ENCODE measurements at regions not wholly inside any gene's neighbourhood (a gene's known extent, or its start where the extent isn't known, plus 50 kb on each side); places are given as distances from the start of the nearest gene placed in this dataset.
"Not testable (repeated sequence)": the region's sequence is repeated elsewhere in the genome, so short reads cannot be mapped to it uniquely, and the experiment has no call there.

GRCh38 chr12:42892702-42893551 is 303.4 kb upstream of the PRICKLE1 start:
- intact Hi-C loops (cut with micrococcal nuclease): no loop called here
- DNase-seq: no peak
- Mint-ChIP-seq H3K27me3 (no peaks in the 10 kb centered on the region), H3K36me3 (no peaks in the 10 kb centered on the region), H3K9me3 (peaks cover 10% of the 10 kb centered on the region), H3K27ac (no peak overlapping the region), H3K4me3 (no peak overlapping the region), H3K4me1 (ENCODE audit: low read depth) (no peaks in the 10 kb centered on the region)
- CTCF ChIA-PET: no interaction called here
- POLR2A ChIA-PET: interaction anchor here (0.5 kb wide), 1 partner anchor 1706 kb away, joined by 3 read pairs; no protein-coding TSS in a partner anchor

GRCh38 chr12:42887657-42888056 is 298.1 kb upstream of the PRICKLE1 start:
- ChIA-PET POLR2A (no interaction called here), CTCF (no interaction called here)
- H3K36me3 Mint-ChIP-seq: no peaks in the 10 kb centered on the region

GRCh38 chr12:42886160-42886559 is 296.6 kb upstream of the PRICKLE1 start:
- POLR2A ChIA-PET: no interaction called here
- Mint-ChIP-seq H3K4me1 (ENCODE audit: low read depth) (no peaks in the 10 kb centered on the region), H3K36me3 (no peaks in the 10 kb centered on the region), H3K27ac (no peak overlapping the region), H3K27me3 (no peaks in the 10 kb centered on the region), H3K4me3 (no peak overlapping the region), H3K9me3 (peaks cover 10% of the 10 kb centered on the region)
- intact Hi-C loops (cut with micrococcal nuclease): no loop called here
- CTCF ChIA-PET: no interaction called here
- DNase-seq: no peak

More at GRCh38 chr12:42887657-42888056, 298.1 kb upstream of the PRICKLE1 start:
- Mint-ChIP-seq H3K27ac (no peak overlapping the region), H3K4me1 (ENCODE audit: low read depth) (no peaks in the 10 kb centered on the region), H3K9me3 (peaks cover 10% of the 10 kb centered on the region), H3K4me3 (no peak overlapping the region), H3K27me3 (no peaks in the 10 kb centered on the region)
- no peak for DNase-seq
- intact Hi-C loops (cut with micrococcal nuclease): no loop called here

- ChIA-PET POLR2A (no interaction called here), CTCF (no interaction called here)
- no peak for DNase-seq
- Mint-ChIP-seq H3K27ac (no peak overlapping the region), H3K27me3 (no peaks in the 10 kb centered on the region), H3K4me3 (no peak overlapping the region), H3K9me3 (peaks cover 10% of the 10 kb centered on the region), H3K36me3 (no peaks in the 10 kb centered on the region), H3K4me1 (ENCODE audit: low read depth) (no peaks in the 10 kb centered on the region)
- intact Hi-C loops (cut with micrococcal nuclease): no loop called here
These were observed 296.1 kb upstream of the PRICKLE1 start for GRCh38 chr12:42885677-42886076.

GRCh38 chr12:42884116-42884515 is 294.6 kb upstream of the PRICKLE1 start:
- Mint-ChIP-seq H3K4me1 (ENCODE audit: low read depth) (no peaks in the 10 kb centered on the region), H3K27me3 (no peaks in the 10 kb centered on the region), H3K27ac (no peak overlapping the region), H3K4me3 (no peak overlapping the region), H3K9me3 (peaks cover 9% of the 10 kb centered on the region), H3K36me3 (no peaks in the 10 kb centered on the region)
- intact Hi-C loops (cut with micrococcal nuclease): no loop called here
- ChIA-PET CTCF (no interaction called here), POLR2A (no interaction called here)
- DNase-seq: no peak

GRCh38 chr12:42873401-42873800 is 283.9 kb upstream of the PRICKLE1 start:
- intact Hi-C loops (cut with micrococcal nuclease): no loop called here
- Mint-ChIP-seq H3K36me3 (no peaks in the 10 kb centered on the region), H3K27ac (no peak overlapping the region), H3K4me3 (no peak overlapping the region), H3K27me3 (no peaks in the 10 kb centered on the region), H3K4me1 (ENCODE audit: low read depth) (no peaks in the 10 kb centered on the region), H3K9me3 (peaks cover 6% of the 10 kb centered on the region)
- POLR2A ChIA-PET: no interaction called here
- CTCF ChIA-PET: no interaction called here
- no peak for DNase-seq

GRCh38 chr12:42871816-42872215 is 282.3 kb upstream of the PRICKLE1 start:
- POLR2A ChIA-PET: no interaction called here
- intact Hi-C loops (cut with micrococcal nuclease): no loop called here

GRCh38 chr12:42868291-42868690 is 278.7 kb upstream of the PRICKLE1 start:
- intact Hi-C loops (cut with micrococcal nuclease): no loop called here
- no peak for DNase-seq
- Mint-ChIP-seq H3K36me3 (no peaks in the 10 kb centered on the region), H3K27ac (no peak overlapping the region), H3K4me3 (no peak overlapping the region), H3K27me3 (no peaks in the 10 kb centered on the region), H3K9me3 (peaks cover 2% of the 10 kb centered on the region), H3K4me1 (ENCODE audit: low read depth) (no peaks in the 10 kb centered on the region)
- CTCF ChIA-PET: no interaction called here
- POLR2A ChIA-PET: no interaction called here

More at GRCh38 chr12:42871816-42872215, 282.3 kb upstream of the PRICKLE1 start:
- CTCF ChIA-PET: no interaction called here
- Mint-ChIP-seq H3K4me3 (no peak overlapping the region), H3K36me3 (no peaks in the 10 kb centered on the region), H3K4me1 (ENCODE audit: low read depth) (no peaks in the 10 kb centered on the region), H3K27ac (no peak overlapping the region), H3K27me3 (no peaks in the 10 kb centered on the region), H3K9me3 (no peaks in the 10 kb centered on the region)
- no peak for DNase-seq

GRCh38 chr12:42865282-42865681 is 275.7 kb upstream of the PRICKLE1 start:
- Mint-ChIP-seq H3K27me3 (no peaks in the 10 kb centered on the region), H3K9me3 (peaks cover 6% of the 10 kb centered on the region), H3K27ac (no peak overlapping the region), H3K4me3 (no peak overlapping the region), H3K4me1 (ENCODE audit: low read depth) (no peaks in the 10 kb centered on the region), H3K36me3 (no peaks in the 10 kb centered on the region)
- POLR2A ChIA-PET: no interaction called here
- CTCF ChIA-PET: no interaction called here
- intact Hi-C loops (cut with micrococcal nuclease): no loop called here
- DNase-seq: no peak

- Mint-ChIP-seq H3K27me3 (no peaks in the 10 kb centered on the region), H3K4me3 (no peak overlapping the region), H3K27ac (no peak overlapping the region), H3K4me1 (ENCODE audit: low read depth) (no peaks in the 10 kb centered on the region), H3K9me3 (peaks cover 6% of the 10 kb centered on the region), H3K36me3 (no peaks in the 10 kb centered on the region)
- intact Hi-C loops (cut with micrococcal nuclease): no loop called here
- ChIA-PET CTCF (no interaction called here), POLR2A (no interaction called here)
- no peak for DNase-seq
These were observed 272.5 kb upstream of the PRICKLE1 start for GRCh38 chr12:42862055-42862454.

GRCh38 chr12:42860331-42860730 is 270.8 kb upstream of the PRICKLE1 start:
- H3K4me3 Mint-ChIP-seq; H3K27me3 Mint-ChIP-seq; DNase-seq; H3K36me3 Mint-ChIP-seq; H3K27ac Mint-ChIP-seq; intact Hi-C loops (cut with micrococcal nuclease); POLR2A ChIA-PET; H3K9me3 Mint-ChIP-seq; H3K4me1 Mint-ChIP-seq (ENCODE audit: low read depth); CTCF ChIA-PET: not testable (repeated sequence)

GRCh38 chr12:42859612-42860011 is 270.1 kb upstream of the PRICKLE1 start:
- intact Hi-C loops (cut with micrococcal nuclease): no loop called here
- POLR2A ChIA-PET: no interaction called here

GRCh38 chr12:42857106-42857505 is 267.6 kb upstream of the PRICKLE1 start:
- Mint-ChIP-seq H3K9me3 (peaks cover 3% of the 10 kb centered on the region), H3K36me3 (no peaks in the 10 kb centered on the region), H3K4me3 (no peak overlapping the region)

More at GRCh38 chr12:42859612-42860011, 270.1 kb upstream of the PRICKLE1 start:
- no peak for DNase-seq
- Mint-ChIP-seq H3K4me3 (no peak overlapping the region), H3K27ac (no peak overlapping the region), H3K9me3 (peaks cover 4% of the 10 kb centered on the region), H3K27me3 (no peaks in the 10 kb centered on the region), H3K4me1 (ENCODE audit: low read depth) (no peaks in the 10 kb centered on the region), H3K36me3 (no peaks in the 10 kb centered on the region)
- CTCF ChIA-PET: no interaction called here

More at GRCh38 chr12:42857106-42857505, 267.6 kb upstream of the PRICKLE1 start:
- intact Hi-C loops (cut with micrococcal nuclease): no loop called here
- no peak for DNase-seq
- POLR2A ChIA-PET: no interaction called here
- CTCF ChIA-PET: no interaction called here
- no peaks in the 10 kb centered on the region for H3K4me1 Mint-ChIP-seq (ENCODE audit: low read depth)
- H3K27ac Mint-ChIP-seq: no peak overlapping the region
- H3K27me3 Mint-ChIP-seq: no peaks in the 10 kb centered on the region
